SK-N-SH (cell line): ENCODE measurements at regions not wholly inside any gene's neighbourhood (a gene's known extent, or its start where the extent isn't known, plus 50 kb on each side); places are given as distances from the start of the nearest gene placed in this dataset.

Experiments
- CTCF ChIA-PET: fragments of 300-600, 350-600 bp; formaldehyde crosslinking; extraction: SDS; loops from one replicate; lab custom pipeline; 2021; lab: Yijun Ruan, JAX
- POLR2A ChIA-PET: fragments of 350-600 bp; sonication (Branson Sonifier 250); formaldehyde crosslinking; extraction: SDS; loops from one replicate; lab custom pipeline; 2020; ENCODE audit warnings: antibody characterized with exemption, inconsistent platforms; lab: Yijun Ruan, JAX
- DNase-seq: peaks from one replicate; pipeline ENCODE4 v3.0.0; 2012
- H2AFZ ChIP-seq: fragments of 200-600 bp; sonication (generic); 2 replicates; pipeline ENCODE4 v1.8.1; 2016; ENCODE audit warnings: antibody characterized with exemption, mild to moderate bottlenecking, low read depth
- H3F3A ChIP-seq: fragments of 200-600 bp; sonication (generic); replicated peaks from 2 replicates; pipeline ENCODE3; 2016; ENCODE audit warnings: antibody characterized with exemption, mild to moderate bottlenecking; ENCODE audit not compliant: insufficient read depth
- H3K27ac ChIP-seq, 2 experiments: fragments of 200-500 bp in 1 of 2; fragments of 200-600 bp in 1 of 2; sonication (Bioruptor generic) in 1 of 2; sonication (generic), shearing (Covaris generic) in 1 of 2; 2 replicates each; pipeline versions ENCODE4 v1.5.1 to v1.6.1; 2014 to 2016; ENCODE audit warnings: low read depth in 2 of 2, inconsistent platforms in 1 of 2, low read length in 1 of 2, mild to moderate bottlenecking in 1 of 2, mixed read lengths in 1 of 2
- H3K27me3 ChIP-seq: fragments of 200-600 bp; sonication (generic), shearing (Covaris generic); 2 replicates; pipeline ENCODE4 v1.6.1; 2016; ENCODE audit warnings: mixed run types; ENCODE audit not compliant: insufficient read depth
- H3K36me3 ChIP-seq, 2 experiments: fragments of 200-500 bp in 1 of 2; fragments of 200-600 bp in 1 of 2; sonication (Bioruptor generic) in 1 of 2; sonication (generic) in 1 of 2; replicated peaks in 1 of 2; 2 replicates each; pipeline versions ENCODE3 to v1.5.1; 2014 to 2016; ENCODE audit warnings: low read length in 1 of 2, mild to moderate bottlenecking in 1 of 2; ENCODE audit not compliant: insufficient read depth in 2 of 2, control insufficient read depth in 1 of 2
- H3K4me1 ChIP-seq, 2 experiments: fragments of 200-500 bp in 1 of 2; fragments of 200-600 bp in 1 of 2; sonication (Bioruptor generic) in 1 of 2; sonication (generic), shearing (Covaris generic) in 1 of 2; 2 replicates each; pipeline versions ENCODE4 v1.5.1 to v1.6.1; 2014 to 2016; ENCODE audit warnings: low read depth in 1 of 2, low read length in 1 of 2, mixed run types in 1 of 2; ENCODE audit not compliant: insufficient read depth in 2 of 2, control insufficient read depth in 1 of 2
- H3K4me2 ChIP-seq: fragments of 200-600 bp; sonication (generic), shearing (Covaris generic); 2 replicates; pipeline ENCODE4 v1.6.1; 2017; ENCODE audit warnings: mixed run types
- H3K4me3 ChIP-seq, 2 experiments: fragments of 200-500 bp in 1 of 2; fragments of 200-600 bp in 1 of 2; sonication (Bioruptor generic) in 1 of 2; sonication (generic), shearing (Covaris generic) in 1 of 2; 2 replicates each; pipeline versions ENCODE4 v1.5.1 to v1.8.1; 2014 to 2016; ENCODE audit warnings: low read depth in 2 of 2, inconsistent platforms in 1 of 2, low read length in 1 of 2, mild to moderate bottlenecking in 1 of 2, mixed read lengths in 1 of 2, moderate library complexity in 1 of 2
- H3K79me2 ChIP-seq: fragments of 200-600 bp; sonication (generic); 2 replicates; pipeline ENCODE4 v1.8.1; 2017; ENCODE audit warnings: mild to moderate bottlenecking; ENCODE audit not compliant: insufficient read depth
- H3K9ac ChIP-seq: fragments of 200-600 bp; sonication (generic); 2 replicates; pipeline ENCODE4 v1.6.1; 2017; ENCODE audit warnings: mixed run types
- H3K9me2 ChIP-seq: fragments of 200-600 bp; sonication (generic); 2 replicates; pipeline ENCODE4 v1.6.1; 2017; ENCODE audit warnings: mixed run types
- H3K9me3 ChIP-seq: fragments of 200-600 bp; sonication (generic); 2 replicates; pipeline ENCODE4 v1.6.1; 2017; ENCODE audit warnings: mixed run types, mild to moderate bottlenecking, moderate library complexity
- H4K20me1 ChIP-seq: fragments of 200-600 bp; sonication (generic); 2 replicates; pipeline ENCODE4 v1.6.1; 2017; ENCODE audit warnings: mild to moderate bottlenecking, mixed run types; ENCODE audit not compliant: insufficient read depth
- CHD2 ChIP-seq: fragments of 150-350 bp; IDR thresholded peaks from 2 replicates; pipeline ENCODE4 v1.6.1; 2018; ENCODE audit warnings: low read length; ENCODE audit not compliant: partially characterized antibody
- FOSL2 ChIP-seq: IDR thresholded peaks from 2 replicates; pipeline ENCODE4 v1.4.0; 2012; ENCODE audit warnings: low read depth, mild to moderate bottlenecking, moderate library complexity, borderline replicate concordance
- GABPA ChIP-seq: IDR thresholded peaks from 2 replicates; pipeline ENCODE4 v1.4.0; 2012; ENCODE audit warnings: low read depth, mild to moderate bottlenecking
- GATA2 ChIP-seq: sonication (generic); formaldehyde crosslinking; IDR thresholded peaks from 2 replicates; pipeline ENCODE4 v1.5.0; 2020; ENCODE audit warnings: mild to moderate bottlenecking, missing genetic modification reagents
- JUND ChIP-seq: IDR thresholded peaks from 2 replicates; pipeline ENCODE4 v1.4.0; 2012
- NFIC ChIP-seq: IDR thresholded peaks from 2 replicates; pipeline ENCODE4 v1.4.0; 2012; ENCODE audit warnings: borderline replicate concordance
- POLR2AphosphoS5 ChIP-seq: IDR thresholded peaks from 2 replicates; pipeline ENCODE4 v1.6.1; 2012; ENCODE audit warnings: low read depth, low read length
- RFX5 ChIP-seq: IDR thresholded peaks from 2 replicates; pipeline ENCODE4 v1.6.1; 2012; ENCODE audit warnings: mild to moderate bottlenecking, improper control_type of control experiment, low read length
- RXRA ChIP-seq: IDR thresholded peaks from 2 replicates; pipeline ENCODE4 v1.4.0; 2012; ENCODE audit warnings: low read depth, mild to moderate bottlenecking, borderline replicate concordance
- WGBS: methylation state at CpG from one replicate; pipeline ENCODE4 v1.1.6; 2017; ENCODE audit warnings: low lambda C conversion rate; 5-methylcytosine and 5-hydroxymethylcytosine counted together
- TF ChIP-seq, protein P1 (sequence below): fragments of 150-350 bp; IDR thresholded peaks from 2 replicates; pipeline ENCODE4 v1.6.1; 2016; ENCODE audit warnings: mild to moderate bottlenecking, low read depth, low read length
- TF ChIP-seq, protein P2 (sequence below): fragments of 200-600 bp; sonication (generic); IDR thresholded peaks from 2 replicates; pipeline ENCODE4 v1.6.1; 2017; ENCODE audit warnings: antibody characterized with exemption, mild to moderate bottlenecking, moderate library complexity
- TF ChIP-seq, protein P3 (sequence below): IDR thresholded peaks from 2 replicates; pipeline ENCODE4 v1.4.0; 2012; ENCODE audit warnings: low read depth
- TF ChIP-seq, protein P4 (sequence below): IDR thresholded peaks from 2 replicates; pipeline ENCODE4 v1.6.1; 2012; ENCODE audit warnings: mild to moderate bottlenecking, low read depth, low read length, moderate library complexity
- TF ChIP-seq, protein P5 (sequence below): fragments of 150-350 bp; IDR thresholded peaks from 2 replicates; pipeline ENCODE4 v1.6.1; 2017; ENCODE audit warnings: antibody characterized with exemption, low read length, low read depth, borderline replicate concordance

DNA sequence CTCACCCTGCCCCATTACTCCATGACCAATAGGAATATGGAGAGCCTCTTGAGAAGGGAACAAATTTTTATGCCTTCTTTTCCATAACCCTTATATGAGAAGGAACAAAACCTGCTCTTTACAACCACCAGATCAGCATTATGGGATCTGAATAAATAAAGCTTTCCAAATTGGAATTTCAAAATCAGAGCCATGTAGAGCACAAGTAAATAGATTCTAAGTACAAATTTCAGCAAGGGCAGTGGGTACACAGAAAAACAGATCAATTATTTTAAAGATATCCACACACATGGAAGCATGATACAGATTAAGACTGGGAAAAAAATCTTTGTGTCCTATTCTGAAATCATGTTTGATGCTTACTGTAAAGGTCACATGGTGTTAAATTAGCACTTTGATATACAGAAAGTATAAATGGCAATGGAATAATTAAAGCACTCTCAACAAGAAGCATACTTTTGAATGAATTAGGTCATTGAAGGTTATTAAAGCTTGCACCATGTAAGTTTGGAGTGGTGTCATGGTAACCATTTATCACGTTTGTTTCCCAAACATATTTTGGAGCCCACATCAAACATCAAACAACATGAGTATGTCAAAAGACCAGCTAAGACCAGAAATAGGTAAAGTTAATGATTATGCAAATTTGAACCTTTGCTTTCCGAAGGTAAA lies 75.9 kb upstream of the AVPR1A start:
- Histone ChIP-seq H3K79me2 (no peaks in the 10 kb centered on the region), H3K27me3 (no peaks in the 10 kb centered on the region), H3K4me3 (no peak overlapping the region), H2AFZ (no peak overlapping the region), H3K4me1 (no peaks in the 10 kb centered on the region), H4K20me1 (no peaks in the 10 kb centered on the region), H3F3A (no peaks in the 10 kb centered on the region), H3K27ac (no peak overlapping the region), H3K36me3 (no peaks in the 10 kb centered on the region), H3K9ac (no peak overlapping the region), H3K9me3 (no peaks in the 10 kb centered on the region), H3K4me2 (no peak overlapping the region), H3K9me2 (no peaks in the 10 kb centered on the region)
- WGBS, result 4% methylated on average over 2 of the region's 2 CpGs
- no peak for DNase-seq
- ChIA-PET CTCF (no interaction called here), POLR2A (no interaction called here)
- TF ChIP-seq, protein P1, sequence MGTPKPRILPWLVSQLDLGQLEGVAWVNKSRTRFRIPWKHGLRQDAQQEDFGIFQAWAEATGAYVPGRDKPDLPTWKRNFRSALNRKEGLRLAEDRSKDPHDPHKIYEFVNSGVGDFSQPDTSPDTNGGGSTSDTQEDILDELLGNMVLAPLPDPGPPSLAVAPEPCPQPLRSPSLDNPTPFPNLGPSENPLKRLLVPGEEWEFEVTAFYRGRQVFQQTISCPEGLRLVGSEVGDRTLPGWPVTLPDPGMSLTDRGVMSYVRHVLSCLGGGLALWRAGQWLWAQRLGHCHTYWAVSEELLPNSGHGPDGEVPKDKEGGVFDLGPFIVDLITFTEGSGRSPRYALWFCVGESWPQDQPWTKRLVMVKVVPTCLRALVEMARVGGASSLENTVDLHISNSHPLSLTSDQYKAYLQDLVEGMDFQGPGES, result no peak
- TF ChIP-seq, protein P2, sequence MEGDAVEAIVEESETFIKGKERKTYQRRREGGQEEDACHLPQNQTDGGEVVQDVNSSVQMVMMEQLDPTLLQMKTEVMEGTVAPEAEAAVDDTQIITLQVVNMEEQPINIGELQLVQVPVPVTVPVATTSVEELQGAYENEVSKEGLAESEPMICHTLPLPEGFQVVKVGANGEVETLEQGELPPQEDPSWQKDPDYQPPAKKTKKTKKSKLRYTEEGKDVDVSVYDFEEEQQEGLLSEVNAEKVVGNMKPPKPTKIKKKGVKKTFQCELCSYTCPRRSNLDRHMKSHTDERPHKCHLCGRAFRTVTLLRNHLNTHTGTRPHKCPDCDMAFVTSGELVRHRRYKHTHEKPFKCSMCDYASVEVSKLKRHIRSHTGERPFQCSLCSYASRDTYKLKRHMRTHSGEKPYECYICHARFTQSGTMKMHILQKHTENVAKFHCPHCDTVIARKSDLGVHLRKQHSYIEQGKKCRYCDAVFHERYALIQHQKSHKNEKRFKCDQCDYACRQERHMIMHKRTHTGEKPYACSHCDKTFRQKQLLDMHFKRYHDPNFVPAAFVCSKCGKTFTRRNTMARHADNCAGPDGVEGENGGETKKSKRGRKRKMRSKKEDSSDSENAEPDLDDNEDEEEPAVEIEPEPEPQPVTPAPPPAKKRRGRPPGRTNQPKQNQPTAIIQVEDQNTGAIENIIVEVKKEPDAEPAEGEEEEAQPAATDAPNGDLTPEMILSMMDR, result no peak
- no peak for TF ChIP-seq POLR2AphosphoS5

DNA sequence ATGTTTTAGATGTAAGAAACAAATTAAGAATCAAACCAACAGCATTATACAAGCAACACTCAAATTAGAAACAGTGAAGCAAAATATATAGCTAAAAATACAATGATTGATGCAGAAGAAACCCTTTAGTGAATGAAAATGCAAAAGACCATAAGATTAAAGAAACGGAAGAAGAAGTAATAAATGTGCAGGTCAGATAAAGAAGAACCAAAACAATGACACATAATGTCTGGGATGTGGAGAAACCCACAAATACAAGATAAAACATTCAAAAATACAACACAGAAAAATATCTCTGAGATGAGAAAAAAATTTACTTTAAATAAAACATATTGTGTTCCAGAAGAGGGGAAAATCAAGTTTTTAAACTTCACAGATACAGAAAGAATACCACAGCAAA lies 73.4 kb upstream of the AVPR1A start:
- no peak overlapping the region for H3K9ac ChIP-seq
- no peaks in the 10 kb centered on the region for H3K9me3 ChIP-seq
- no peaks in the 10 kb centered on the region for H3K27me3 ChIP-seq
- H3K4me3 ChIP-seq, result no peak overlapping the region
- no peak overlapping the region for H2AFZ ChIP-seq
- ChIA-PET POLR2A (no interaction called here), CTCF (no interaction called here)
- no peaks in the 10 kb centered on the region for H3K4me1 ChIP-seq
- TF ChIP-seq, protein P3, sequence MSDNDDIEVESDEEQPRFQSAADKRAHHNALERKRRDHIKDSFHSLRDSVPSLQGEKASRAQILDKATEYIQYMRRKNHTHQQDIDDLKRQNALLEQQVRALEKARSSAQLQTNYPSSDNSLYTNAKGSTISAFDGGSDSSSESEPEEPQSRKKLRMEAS, result no peak
- no peaks in the 10 kb centered on the region for H3K9me2 ChIP-seq
- no peaks in the 10 kb centered on the region for H3K36me3 ChIP-seq
- H3F3A ChIP-seq, result no peaks in the 10 kb centered on the region
- 0% methylated on average over 1 of the region's 1 CpG for WGBS
- H3K27ac ChIP-seq, result no peak overlapping the region
- DNase-seq, result no peak
- H3K4me2 ChIP-seq, result no peak overlapping the region
- no peaks in the 10 kb centered on the region for H4K20me1 ChIP-seq
- no peaks in the 10 kb centered on the region for H3K79me2 ChIP-seq

DNA sequence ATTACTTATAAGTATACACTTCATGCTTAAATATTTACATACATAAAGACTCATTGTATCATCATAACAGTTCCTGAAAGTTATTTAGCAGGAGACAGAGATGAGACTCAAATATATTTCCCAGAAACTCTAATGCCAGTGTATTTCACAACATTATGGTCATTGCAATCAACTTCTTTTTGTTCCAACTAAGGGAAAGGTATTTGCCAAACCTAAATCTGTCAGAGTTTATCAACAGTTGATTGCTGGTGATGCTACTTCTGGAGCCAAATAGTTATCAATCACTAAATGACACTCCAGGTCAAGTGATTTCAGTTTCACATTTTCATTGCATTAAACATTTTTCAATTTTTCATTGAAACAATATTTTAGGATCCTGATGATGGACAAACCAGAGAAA lies 72.1 kb upstream of the AVPR1A start:
- H3K79me2 ChIP-seq, result no peaks in the 10 kb centered on the region
- H2AFZ ChIP-seq, result no peak overlapping the region
- no peaks in the 10 kb centered on the region for H3K36me3 ChIP-seq
- no peaks in the 10 kb centered on the region for H3K9me2 ChIP-seq
- no peak overlapping the region for H3K4me3 ChIP-seq
- H3K9ac ChIP-seq, result no peak overlapping the region
- ChIA-PET CTCF (no interaction called here), POLR2A (no interaction called here)
- no peaks in the 10 kb centered on the region for H3K9me3 ChIP-seq
- TF ChIP-seq JUND (no peak), GATA2 (CRISPR knock-in tag) (no peak), FOSL2 (no peak), RXRA (no peak), RFX5 (no peak), POLR2AphosphoS5 (no peak), CHD2 (no peak), NFIC (no peak), GABPA (no peak)
- TF ChIP-seq, protein P4, sequence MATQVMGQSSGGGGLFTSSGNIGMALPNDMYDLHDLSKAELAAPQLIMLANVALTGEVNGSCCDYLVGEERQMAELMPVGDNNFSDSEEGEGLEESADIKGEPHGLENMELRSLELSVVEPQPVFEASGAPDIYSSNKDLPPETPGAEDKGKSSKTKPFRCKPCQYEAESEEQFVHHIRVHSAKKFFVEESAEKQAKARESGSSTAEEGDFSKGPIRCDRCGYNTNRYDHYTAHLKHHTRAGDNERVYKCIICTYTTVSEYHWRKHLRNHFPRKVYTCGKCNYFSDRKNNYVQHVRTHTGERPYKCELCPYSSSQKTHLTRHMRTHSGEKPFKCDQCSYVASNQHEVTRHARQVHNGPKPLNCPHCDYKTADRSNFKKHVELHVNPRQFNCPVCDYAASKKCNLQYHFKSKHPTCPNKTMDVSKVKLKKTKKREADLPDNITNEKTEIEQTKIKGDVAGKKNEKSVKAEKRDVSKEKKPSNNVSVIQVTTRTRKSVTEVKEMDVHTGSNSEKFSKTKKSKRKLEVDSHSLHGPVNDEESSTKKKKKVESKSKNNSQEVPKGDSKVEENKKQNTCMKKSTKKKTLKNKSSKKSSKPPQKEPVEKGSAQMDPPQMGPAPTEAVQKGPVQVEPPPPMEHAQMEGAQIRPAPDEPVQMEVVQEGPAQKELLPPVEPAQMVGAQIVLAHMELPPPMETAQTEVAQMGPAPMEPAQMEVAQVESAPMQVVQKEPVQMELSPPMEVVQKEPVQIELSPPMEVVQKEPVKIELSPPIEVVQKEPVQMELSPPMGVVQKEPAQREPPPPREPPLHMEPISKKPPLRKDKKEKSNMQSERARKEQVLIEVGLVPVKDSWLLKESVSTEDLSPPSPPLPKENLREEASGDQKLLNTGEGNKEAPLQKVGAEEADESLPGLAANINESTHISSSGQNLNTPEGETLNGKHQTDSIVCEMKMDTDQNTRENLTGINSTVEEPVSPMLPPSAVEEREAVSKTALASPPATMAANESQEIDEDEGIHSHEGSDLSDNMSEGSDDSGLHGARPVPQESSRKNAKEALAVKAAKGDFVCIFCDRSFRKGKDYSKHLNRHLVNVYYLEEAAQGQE, result no peak
- TF ChIP-seq, protein P5, sequence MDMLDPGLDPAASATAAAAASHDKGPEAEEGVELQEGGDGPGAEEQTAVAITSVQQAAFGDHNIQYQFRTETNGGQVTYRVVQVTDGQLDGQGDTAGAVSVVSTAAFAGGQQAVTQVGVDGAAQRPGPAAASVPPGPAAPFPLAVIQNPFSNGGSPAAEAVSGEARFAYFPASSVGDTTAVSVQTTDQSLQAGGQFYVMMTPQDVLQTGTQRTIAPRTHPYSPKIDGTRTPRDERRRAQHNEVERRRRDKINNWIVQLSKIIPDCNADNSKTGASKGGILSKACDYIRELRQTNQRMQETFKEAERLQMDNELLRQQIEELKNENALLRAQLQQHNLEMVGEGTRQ, result no peak
- no peaks in the 10 kb centered on the region for H3K27me3 ChIP-seq
- no peaks in the 10 kb centered on the region for H3K4me1 ChIP-seq
- H3K27ac ChIP-seq, result no peak overlapping the region
- H4K20me1 ChIP-seq, result no peaks in the 10 kb centered on the region
- no peaks in the 10 kb centered on the region for H3F3A ChIP-seq
- DNase-seq, result no peak
- H3K4me2 ChIP-seq, result no peak overlapping the region
